Esophagus squamous epithelium (tissue), 5 donors: ENCODE measurements at regions not wholly inside any gene's neighbourhood (a gene's known extent, or its start where the extent isn't known, plus 50 kb on each side); places are given as distances from the start of the nearest gene placed in this dataset.
"Not testable (repeated sequence)": the region's sequence is repeated elsewhere in the genome, so short reads cannot be mapped to it uniquely, and the experiment has no call there.

Experiments used
- DNase-seq: peaks from one replicate; lab custom pipeline; 2025; lab: John Stamatoyannopoulos, UW
- H3K27ac ChIP-seq, 4 donors: fragments of 200-600 bp; sonication (generic); one replicate each; pipeline ENCODE4 v1.5.1; 2016 to 2019; ENCODE audit warnings: mild to moderate bottlenecking in 1 of 4
- H3K27me3 ChIP-seq, 4 donors: fragments of 200-600 bp; sonication (generic); 1 replicate in 3 of 4; 2 replicates in 1 of 4; pipeline versions ENCODE4 v1.5.1 to v1.6.0; 2017 to 2021; ENCODE audit warnings: antibody characterized with exemption in 1 of 4
- H3K36me3 ChIP-seq, 3 donors: fragments of 200-600 bp; sonication (generic); one replicate each; pipeline ENCODE4 v1.5.1; 2016 to 2019
- H3K4me1 ChIP-seq, 3 donors: fragments of 200-600 bp; sonication (generic); one replicate each; pipeline ENCODE4 v1.5.1; 2017 to 2019
- H3K4me3 ChIP-seq, 4 donors: fragments of 200-600 bp; sonication (generic); 1 replicate in 3 of 4; 2 replicates in 1 of 4; pipeline ENCODE4 v1.5.1; 2016 to 2019; ENCODE audit warnings: mild to moderate bottlenecking in 2 of 4, moderate library complexity in 1 of 4
- H3K9me3 ChIP-seq, 3 donors: fragments of 200-600 bp; sonication (generic); one replicate each; pipeline ENCODE4 v1.5.1; 2016 to 2019
- POLR2A ChIP-seq, 4 donors: fragments of 450-650 bp; IDR thresholded peaks; one replicate each; pipeline ENCODE4 v1.6.1; 2017; ENCODE audit warnings: antibody characterized with exemption in 4 of 4, mild to moderate bottlenecking in 4 of 4, moderate library complexity in 3 of 4
- WGBS, 2 donors: methylation state at CpG; one replicate each; pipeline ENCODE4 v1.1.5; 2018; 5-methylcytosine and 5-hydroxymethylcytosine counted together
- intact Hi-C: fragments of 100-400 bp; cut with DNase I; formaldehyde crosslinking; loops from one replicate; pipeline ENCODE4 v1.15.0; 2022
- TF ChIP-seq, protein P1 (sequence below), 6 experiments: fragments of 450-650 bp in 4 of 6; fragments of 200-600 bp in 2 of 6; sonication (generic) in 2 of 6; IDR thresholded peaks; one replicate each; pipeline ENCODE4 v1.5.1; 2016 to 2019; ENCODE audit warnings: antibody characterized with exemption in 6 of 6, mild to moderate bottlenecking in 4 of 6, moderate library complexity in 4 of 6
- donor health status: DM: yes; HTN: yes; CAD: no.

DNA sequence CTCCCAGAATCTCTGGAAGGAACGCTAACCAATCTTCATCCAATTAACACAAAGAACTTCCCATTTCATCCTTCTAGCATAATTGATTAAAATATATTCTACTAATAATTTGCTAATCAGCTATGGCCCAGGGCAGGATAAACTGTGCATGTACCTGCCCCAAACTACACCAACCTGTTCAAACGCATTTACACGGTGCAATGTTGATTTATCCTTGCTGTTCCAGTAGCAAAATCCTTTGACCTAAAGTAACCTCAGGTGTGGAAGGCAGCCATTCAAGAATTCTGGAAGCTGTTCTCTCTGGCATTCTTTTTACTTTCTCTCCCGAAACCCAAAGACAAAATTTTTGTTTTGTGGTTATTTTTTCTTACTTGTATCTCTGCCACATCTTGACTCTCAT, 309.4 kb downstream of the ZNF674 start:
- Histone ChIP-seq H3K27ac (peak overlapping the region in 2 of 4 donors; percentile 1 to 29), H3K4me3 (no peak overlapping the region), H3K36me3 (no peaks in the 10 kb centered on the region), H3K9me3 (peaks cover 0 to 3% (median 0%) of the 10 kb centered on the region in 3 donors), H3K27me3 (no peaks in the 10 kb centered on the region), H3K4me1 (no peaks in the 10 kb centered on the region)
- 42 to 65% methylated on average over 4 of the region's 4 CpGs for WGBS, 2 donors
- intact Hi-C loops, result no loop called here
- TF ChIP-seq, protein P1, sequence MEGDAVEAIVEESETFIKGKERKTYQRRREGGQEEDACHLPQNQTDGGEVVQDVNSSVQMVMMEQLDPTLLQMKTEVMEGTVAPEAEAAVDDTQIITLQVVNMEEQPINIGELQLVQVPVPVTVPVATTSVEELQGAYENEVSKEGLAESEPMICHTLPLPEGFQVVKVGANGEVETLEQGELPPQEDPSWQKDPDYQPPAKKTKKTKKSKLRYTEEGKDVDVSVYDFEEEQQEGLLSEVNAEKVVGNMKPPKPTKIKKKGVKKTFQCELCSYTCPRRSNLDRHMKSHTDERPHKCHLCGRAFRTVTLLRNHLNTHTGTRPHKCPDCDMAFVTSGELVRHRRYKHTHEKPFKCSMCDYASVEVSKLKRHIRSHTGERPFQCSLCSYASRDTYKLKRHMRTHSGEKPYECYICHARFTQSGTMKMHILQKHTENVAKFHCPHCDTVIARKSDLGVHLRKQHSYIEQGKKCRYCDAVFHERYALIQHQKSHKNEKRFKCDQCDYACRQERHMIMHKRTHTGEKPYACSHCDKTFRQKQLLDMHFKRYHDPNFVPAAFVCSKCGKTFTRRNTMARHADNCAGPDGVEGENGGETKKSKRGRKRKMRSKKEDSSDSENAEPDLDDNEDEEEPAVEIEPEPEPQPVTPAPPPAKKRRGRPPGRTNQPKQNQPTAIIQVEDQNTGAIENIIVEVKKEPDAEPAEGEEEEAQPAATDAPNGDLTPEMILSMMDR (IDR thresholded peaks at IDR 0.05), result no peak
- no peak for TF ChIP-seq POLR2A (IDR thresholded peaks at IDR 0.05)
- no peak for DNase-seq

DNA sequence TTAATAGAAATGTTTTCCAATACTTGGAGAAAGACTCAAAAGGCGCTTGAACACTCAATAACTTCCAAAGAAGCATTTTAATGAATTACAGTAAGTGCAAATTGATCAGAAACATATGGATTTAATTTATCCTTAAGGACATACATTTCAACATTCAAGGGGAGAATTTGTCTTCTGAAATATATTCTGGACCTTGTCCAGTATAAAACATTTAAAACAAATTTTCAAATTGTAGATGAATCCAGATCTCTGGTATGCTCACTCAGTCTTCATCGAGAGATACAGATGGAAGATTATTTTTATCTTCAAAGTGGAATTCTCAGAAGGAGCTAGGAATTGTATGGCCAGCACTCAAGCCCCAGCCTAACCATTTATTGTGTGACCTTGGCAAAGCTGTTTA, 310.4 kb downstream of the ZNF674 start:
- TF ChIP-seq, protein P1 (IDR thresholded peaks at IDR 0.05), result no peak
- TF ChIP-seq POLR2A (IDR thresholded peaks at IDR 0.05), result no peak
- 57 to 94% methylated on average over 2 of the region's 2 CpGs for WGBS, 2 donors
- Histone ChIP-seq H3K4me3 (no peak overlapping the region), H3K9me3 (no peaks in the 10 kb centered on the region), H3K27me3 (no peaks in the 10 kb centered on the region), H3K4me1 (no peaks in the 10 kb centered on the region), H3K36me3 (no peaks in the 10 kb centered on the region), H3K27ac (peak overlapping the region in 1 of 4 donors; percentile 1)
- no peak for DNase-seq
- intact Hi-C loops, result no loop called here

DNA sequence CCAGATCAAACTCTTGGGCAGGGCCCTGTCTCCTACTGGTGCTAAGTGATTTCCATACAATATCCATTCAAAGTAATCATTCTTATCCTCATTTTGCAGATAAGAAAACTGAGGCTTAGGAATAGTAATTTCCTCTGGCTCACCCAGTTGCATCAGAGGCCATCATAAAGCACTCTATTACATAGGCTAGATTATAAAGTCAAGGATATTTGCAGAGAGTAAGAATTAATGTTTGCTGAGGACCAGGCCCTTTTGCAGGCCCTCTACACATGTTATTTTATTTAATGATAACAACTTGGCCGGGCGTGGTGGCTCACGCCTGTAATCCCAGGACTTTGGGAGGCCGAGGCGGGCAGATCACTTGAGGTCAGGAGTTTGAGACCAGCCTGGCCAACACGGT, 316.8 kb downstream of the ZNF674 start:
- no peaks in the 10 kb centered on the region for H3K9me3 ChIP-seq
- no peak for DNase-seq
- no peaks in the 10 kb centered on the region for H3K27me3 ChIP-seq
- H3K36me3 ChIP-seq, result no peaks in the 10 kb centered on the region
- intact Hi-C loops, result no loop called here
- no peak overlapping the region for H3K4me3 ChIP-seq
- TF ChIP-seq, protein P1 (IDR thresholded peaks at IDR 0.05), result no peak
- no peak for TF ChIP-seq POLR2A (IDR thresholded peaks at IDR 0.05)
- 88% methylated on average over 5 of the region's 6 CpGs; no CpG with 5 or more reads in 1 of the 2 donors for WGBS, 2 donors
- H3K27ac ChIP-seq, result no peak overlapping the region
- H3K4me1 ChIP-seq, result no peaks in the 10 kb centered on the region

DNA sequence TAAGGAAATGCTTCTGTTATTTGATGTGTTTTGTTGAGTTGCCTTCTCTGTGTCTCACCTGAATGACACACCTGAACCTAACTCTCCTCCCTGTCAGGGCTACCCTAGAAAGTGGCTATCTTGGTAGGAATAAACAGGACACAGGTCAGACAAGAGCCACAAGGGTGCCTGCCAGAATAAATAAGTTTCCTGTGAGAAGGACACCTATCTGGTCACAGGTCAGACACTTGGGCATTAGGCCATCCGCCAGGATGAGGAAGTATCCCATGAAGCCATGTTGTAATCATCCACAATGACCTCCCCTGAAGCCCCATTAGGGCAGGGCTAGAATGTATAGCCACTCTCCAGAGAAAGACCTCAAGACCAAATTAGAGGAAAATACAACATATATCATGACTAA, 318.8 kb downstream of the ZNF674 start:
- no peak for DNase-seq
- no peaks in the 10 kb centered on the region for H3K27me3 ChIP-seq
- H3K4me3 ChIP-seq, result no peak overlapping the region
- H3K27ac ChIP-seq, result no peak overlapping the region
- 88% methylated on average over 1 of the region's 1 CpG; no CpG with 5 or more reads in 1 of the 2 donors for WGBS, 2 donors
- H3K36me3 ChIP-seq, result no peaks in the 10 kb centered on the region
- no peaks in the 10 kb centered on the region for H3K9me3 ChIP-seq
- H3K4me1 ChIP-seq, result no peaks in the 10 kb centered on the region
- intact Hi-C loops, result no loop called here
- TF ChIP-seq POLR2A (IDR thresholded peaks at IDR 0.05), result no peak
- TF ChIP-seq, protein P1 (IDR thresholded peaks at IDR 0.05), result no peak

DNA sequence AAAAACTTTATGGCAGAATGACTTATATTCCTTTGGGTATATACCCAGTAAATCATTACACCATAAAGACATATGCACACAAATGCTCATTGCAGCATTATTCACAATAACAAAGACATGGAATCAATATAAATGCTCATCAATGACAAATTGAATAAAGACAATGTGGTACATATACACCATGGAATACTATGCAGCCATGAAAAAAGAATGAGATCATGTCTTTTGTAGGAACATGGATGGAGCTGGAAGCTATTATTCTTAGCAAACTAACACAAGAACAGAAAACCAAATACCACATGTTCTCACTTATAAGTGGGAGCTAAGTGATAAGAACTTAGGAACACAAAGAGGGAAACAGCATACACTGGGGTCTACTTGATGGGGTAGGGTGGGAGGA, 321.7 kb downstream of the ZNF674 start:
- H3K9me3 ChIP-seq, H3K27me3 ChIP-seq, intact Hi-C loops, H3K27ac ChIP-seq, H3K4me1 ChIP-seq, H3K36me3 ChIP-seq, H3K4me3 ChIP-seq, DNase-seq: not testable (repeated sequence)

DNA sequence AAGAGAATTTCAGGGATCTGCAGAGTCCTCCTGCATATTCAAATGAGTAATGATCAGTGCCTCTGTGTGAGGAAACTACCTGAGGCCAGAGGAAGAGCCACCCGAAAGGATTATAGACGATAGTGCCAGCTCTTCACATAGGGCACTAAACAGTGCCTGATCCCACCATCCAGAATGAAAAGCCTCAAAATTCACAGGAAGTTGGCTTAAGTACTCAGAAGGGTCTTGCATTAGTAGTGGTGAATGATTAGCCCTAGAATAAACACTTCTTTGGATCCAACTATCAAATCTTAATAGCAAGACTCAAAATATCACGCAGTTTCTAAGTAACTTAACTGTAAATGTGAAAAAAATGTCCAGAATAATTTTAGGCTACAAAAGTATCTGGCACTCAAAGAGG, 324.4 kb downstream of the ZNF674 start:
- Histone ChIP-seq H3K36me3 (no peaks in the 10 kb centered on the region), H3K27me3 (no peaks in the 10 kb centered on the region), H3K27ac (no peak overlapping the region), H3K4me1 (no peaks in the 10 kb centered on the region), H3K9me3 (no peaks in the 10 kb centered on the region), H3K4me3 (no peak overlapping the region)
- intact Hi-C loops, result no loop called here
- TF ChIP-seq, protein P1 (IDR thresholded peaks at IDR 0.05), result no peak
- no peak for TF ChIP-seq POLR2A (IDR thresholded peaks at IDR 0.05)
- WGBS, 2 donors, result 78 to 93% methylated on average over 1 to 3 of the region's 3 CpGs
- DNase-seq, result no peak
